ENCODE measurements at regions not wholly inside any gene's neighbourhood (a gene's known extent, or its start where the extent isn't known, plus 50 kb on each side); places are given as distances from the start of the nearest gene placed in this dataset.

DNA sequence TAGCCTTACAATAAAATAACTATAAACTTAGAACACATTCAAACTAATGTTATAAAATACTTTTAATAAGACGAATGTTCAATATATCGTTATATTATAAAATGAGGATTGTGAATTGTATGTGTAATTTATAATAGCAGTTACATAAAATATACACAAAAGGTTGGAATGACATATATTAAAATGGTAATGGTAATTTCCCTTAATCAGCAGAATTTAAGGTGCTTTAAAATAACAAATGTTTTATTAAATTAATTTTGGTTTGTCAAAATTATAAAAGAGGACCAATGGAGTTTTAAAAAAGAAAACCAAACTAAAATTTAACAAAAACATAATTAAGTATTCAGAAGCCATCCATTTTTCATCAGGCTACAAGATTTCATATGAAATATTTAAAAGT lies 164.3 kb upstream of the PRDM9 start:
- TF ChIP-seq, protein P1, sequence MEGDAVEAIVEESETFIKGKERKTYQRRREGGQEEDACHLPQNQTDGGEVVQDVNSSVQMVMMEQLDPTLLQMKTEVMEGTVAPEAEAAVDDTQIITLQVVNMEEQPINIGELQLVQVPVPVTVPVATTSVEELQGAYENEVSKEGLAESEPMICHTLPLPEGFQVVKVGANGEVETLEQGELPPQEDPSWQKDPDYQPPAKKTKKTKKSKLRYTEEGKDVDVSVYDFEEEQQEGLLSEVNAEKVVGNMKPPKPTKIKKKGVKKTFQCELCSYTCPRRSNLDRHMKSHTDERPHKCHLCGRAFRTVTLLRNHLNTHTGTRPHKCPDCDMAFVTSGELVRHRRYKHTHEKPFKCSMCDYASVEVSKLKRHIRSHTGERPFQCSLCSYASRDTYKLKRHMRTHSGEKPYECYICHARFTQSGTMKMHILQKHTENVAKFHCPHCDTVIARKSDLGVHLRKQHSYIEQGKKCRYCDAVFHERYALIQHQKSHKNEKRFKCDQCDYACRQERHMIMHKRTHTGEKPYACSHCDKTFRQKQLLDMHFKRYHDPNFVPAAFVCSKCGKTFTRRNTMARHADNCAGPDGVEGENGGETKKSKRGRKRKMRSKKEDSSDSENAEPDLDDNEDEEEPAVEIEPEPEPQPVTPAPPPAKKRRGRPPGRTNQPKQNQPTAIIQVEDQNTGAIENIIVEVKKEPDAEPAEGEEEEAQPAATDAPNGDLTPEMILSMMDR (IDR thresholded peaks at IDR 0.05) = no peak

DNA sequence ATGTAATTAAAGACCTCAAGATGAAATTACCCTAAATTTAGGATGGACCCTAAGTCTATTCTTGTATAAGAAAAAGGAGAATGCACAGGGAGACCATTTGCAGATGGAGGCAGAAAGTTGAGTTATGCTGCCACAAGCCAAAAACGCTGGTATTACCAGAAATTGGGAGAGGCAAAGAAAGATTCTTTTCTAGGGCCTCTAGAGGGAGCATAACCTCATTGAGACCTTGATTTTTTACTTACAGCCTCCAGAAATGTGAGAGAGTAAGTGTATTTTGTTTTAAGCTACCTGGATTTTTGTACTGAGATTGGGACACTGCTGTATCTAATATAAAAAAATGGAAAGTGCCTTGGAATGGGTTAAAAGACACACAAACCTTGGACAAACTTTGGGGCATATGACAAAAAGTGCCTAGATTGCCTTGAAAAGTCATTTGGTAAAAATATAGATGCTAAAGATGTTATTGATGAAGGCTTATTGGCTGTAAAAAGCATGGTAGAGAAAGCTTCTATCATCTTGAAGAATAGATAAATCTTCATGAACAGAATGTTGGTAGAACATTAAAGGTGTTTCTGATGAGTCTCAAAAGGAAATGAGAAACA lies 174.7 kb upstream of the PRDM9 start:
- TF ChIP-seq, protein P1 (IDR thresholded peaks at IDR 0.05) = peak; percentile 58

DNA sequence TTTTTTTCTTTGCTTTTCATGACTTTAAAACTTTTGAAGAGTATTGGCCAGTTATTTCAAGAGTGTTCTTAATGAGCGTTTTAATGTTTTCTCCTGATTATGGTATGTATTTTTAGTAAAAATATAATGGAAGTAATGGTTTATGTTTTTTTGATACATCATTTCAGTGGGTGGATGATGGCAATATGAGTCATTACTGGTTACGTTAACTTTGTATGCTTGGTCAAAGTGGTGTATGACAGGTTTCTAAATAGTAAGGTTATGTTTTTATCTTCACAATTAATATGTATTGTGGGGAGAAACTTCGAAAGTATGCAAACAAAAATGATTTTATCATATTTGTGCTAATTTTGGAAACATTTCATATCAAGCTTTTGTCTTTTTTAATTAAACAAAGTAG lies 176.7 kb upstream of the PRDM9 start:
- TF ChIP-seq, protein P1 (IDR thresholded peaks at IDR 0.05) = no peak

DNA sequence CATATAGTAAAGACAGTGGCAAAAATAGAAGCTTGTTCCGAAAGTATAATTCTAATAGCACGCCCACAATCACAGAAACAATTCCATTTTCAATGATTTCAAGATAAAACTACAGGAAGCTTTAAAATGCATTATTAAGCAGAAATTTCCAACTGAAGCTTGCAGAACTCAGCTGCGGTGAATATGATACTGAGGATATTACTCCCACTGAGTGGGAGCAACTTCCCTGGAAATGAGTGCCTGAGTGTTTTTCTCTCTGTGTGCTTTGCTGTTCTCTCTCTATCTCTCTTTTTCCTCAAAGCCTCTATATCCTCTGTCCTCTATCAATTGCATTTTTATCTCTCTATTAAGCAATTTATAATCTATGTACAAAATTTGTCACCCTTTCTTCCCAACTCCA lies 187.5 kb upstream of the PRDM9 start:
- TF ChIP-seq, protein P1 (IDR thresholded peaks at IDR 0.05) = no peak

DNA sequence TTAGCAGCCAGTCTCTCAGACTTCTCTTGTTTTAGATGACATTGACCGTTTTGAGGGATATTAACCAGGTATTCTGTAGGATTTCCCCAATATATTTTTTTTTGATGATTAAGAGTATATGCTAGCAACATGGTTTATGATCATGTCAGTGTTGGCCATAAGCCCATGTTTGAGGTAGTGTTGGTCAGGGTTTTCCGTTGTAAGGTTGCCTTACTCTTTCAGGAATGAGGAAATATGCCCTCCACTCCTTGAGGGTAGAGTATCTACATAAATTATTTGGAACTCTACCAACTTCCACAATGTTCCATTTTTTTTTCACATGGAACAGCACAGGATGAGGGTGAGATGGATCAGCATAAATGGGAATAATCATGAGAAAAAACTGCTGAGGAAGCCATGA lies 188.4 kb upstream of the PRDM9 start:
- TF ChIP-seq, protein P1 (IDR thresholded peaks at IDR 0.05) = no peak

DNA sequence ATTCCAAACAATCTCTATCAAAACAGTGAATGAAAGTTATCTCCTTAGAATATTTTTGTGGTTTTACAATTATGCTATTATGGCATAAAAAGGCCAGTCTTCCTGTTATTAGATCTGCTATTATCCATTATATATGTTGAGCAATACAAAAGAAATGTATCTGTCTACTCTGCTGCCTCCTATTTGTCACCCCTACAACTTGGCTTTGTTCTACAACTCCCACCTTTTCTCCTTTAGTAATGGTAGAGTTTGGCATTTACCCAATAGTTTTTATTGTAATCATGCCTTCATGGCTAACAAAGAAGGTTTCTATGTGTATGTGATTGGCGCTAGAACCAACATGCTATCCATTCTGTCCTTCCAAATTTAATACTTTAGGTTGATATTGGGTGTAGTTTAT lies 189.2 kb upstream of the PRDM9 start:
- TF ChIP-seq, protein P1 (IDR thresholded peaks at IDR 0.05) = no peak

DNA sequence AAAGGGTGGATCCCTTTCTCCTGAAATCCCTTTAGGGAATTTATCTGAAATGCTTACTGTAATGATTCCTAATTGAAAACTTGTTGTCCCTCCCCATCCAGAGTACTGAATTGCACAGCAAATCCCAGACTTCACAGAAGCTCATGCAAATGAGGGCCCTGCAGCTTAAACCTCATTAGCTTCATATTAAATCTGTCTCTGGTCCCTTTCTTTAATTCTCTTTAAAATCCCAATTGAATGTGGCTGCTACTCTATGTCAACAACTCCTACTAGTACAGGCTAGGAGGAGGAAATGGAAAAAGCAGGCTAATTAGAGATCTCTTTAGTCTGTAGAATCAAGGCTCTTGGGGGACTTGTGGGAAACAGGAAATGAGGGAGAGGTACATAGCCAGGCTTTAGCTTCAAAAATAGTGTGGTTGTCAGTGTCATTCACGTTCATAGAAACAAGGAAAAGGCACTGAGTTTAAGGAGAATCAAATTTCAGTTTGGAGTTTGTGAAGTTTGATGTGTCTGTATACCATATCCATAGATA lies 191.3 kb upstream of the PRDM9 start:
- TF ChIP-seq, protein P1 (IDR thresholded peaks at IDR 0.05) = no peak

DNA sequence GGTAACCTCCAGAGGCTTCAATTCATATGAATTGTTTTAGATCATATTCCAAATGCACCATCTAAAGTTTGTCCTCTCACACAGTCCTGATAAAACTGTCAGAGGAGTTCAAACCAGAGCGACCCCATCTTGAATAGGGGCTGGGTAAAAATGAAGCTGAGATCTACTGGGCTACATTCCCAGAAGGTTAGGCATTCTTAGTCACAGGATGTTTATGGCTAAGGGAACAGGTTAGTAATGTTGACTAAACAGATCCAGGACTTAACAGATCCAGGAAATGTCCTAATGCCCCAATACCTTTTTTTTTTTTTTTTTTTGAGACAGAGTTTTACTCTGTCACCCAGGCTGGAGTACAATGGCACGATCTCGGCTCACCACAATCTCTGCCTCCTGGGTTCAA lies 192.6 kb upstream of the PRDM9 start:
- TF ChIP-seq, protein P1 (IDR thresholded peaks at IDR 0.05) = no peak
